ENCODE measurements at regions not wholly inside any gene's neighbourhood (a gene's known extent, or its start where the extent isn't known, plus 50 kb on each side); places are given as distances from the start of the nearest gene placed in this dataset.

- intact Hi-C loops (cut with DNase I; ENCODE audit: low total_unique reads) = no loop called here
- DNase-seq (no peak), ATAC-seq (no peak)
- H3K27me3 ChIP-seq = no peaks in the 10 kb centered on the region
- no peaks in the 10 kb centered on the region for H3K36me3 ChIP-seq
- no peak overlapping the region for H3K27ac ChIP-seq
- H3K4me1 ChIP-seq = peaks cover 0 to 3% of the 10 kb centered on the region in 2 donors
- no peak for TF ChIP-seq POLR2A (IDR thresholded peaks at IDR 0.05)
- no peak for TF ChIP-seq CTCF (IDR thresholded peaks at IDR 0.05 in 4 of 5, conservative IDR thresholded peaks at IDR 0.05 in 1 of 5)
- no peaks in the 10 kb centered on the region for H3K9me3 ChIP-seq
- in situ Hi-C loops (cut with MboI; ENCODE audit: low sequenced_read_pairs in 4 of 4) = no loop called here
- no peak overlapping the region for H3K4me3 ChIP-seq
Measured at GRCh38 chr6:139711804-139712585, 337.5 kb upstream of the CITED2 start.

GRCh38 chr6:139710556-139710955, 336.1 kb upstream of the CITED2 start:
- intact Hi-C loops (cut with DNase I; ENCODE audit: low total_unique reads) = no loop called here
- Histone ChIP-seq H3K27me3 (no peaks in the 10 kb centered on the region), H3K4me3 (no peak overlapping the region), H3K9me3 (no peaks in the 10 kb centered on the region), H3K27ac (no peak overlapping the region), H3K36me3 (no peaks in the 10 kb centered on the region), H3K4me1 (peaks cover 0 to 3% of the 10 kb centered on the region in 2 donors)
- no peak for ATAC-seq
- no peak for TF ChIP-seq CTCF (IDR thresholded peaks at IDR 0.05 in 4 of 5, conservative IDR thresholded peaks at IDR 0.05 in 1 of 5)
- no peak for TF ChIP-seq POLR2A (IDR thresholded peaks at IDR 0.05)
- DNase-seq = no peak
- in situ Hi-C loops (cut with MboI; ENCODE audit: low sequenced_read_pairs in 4 of 4) = no loop called here

GRCh38 chr6:139708337-139709199, 334.1 kb upstream of the CITED2 start:
- no peak for TF ChIP-seq CTCF (IDR thresholded peaks at IDR 0.05 in 4 of 5, conservative IDR thresholded peaks at IDR 0.05 in 1 of 5)
- no peak for TF ChIP-seq POLR2A (IDR thresholded peaks at IDR 0.05)
- Histone ChIP-seq H3K4me1 (peaks cover 0 to 3% of the 10 kb centered on the region in 2 donors), H3K4me3 (no peak overlapping the region), H3K36me3 (no peaks in the 10 kb centered on the region), H3K27ac (no peak overlapping the region), H3K9me3 (no peaks in the 10 kb centered on the region), H3K27me3 (no peaks in the 10 kb centered on the region)
- no peak for DNase-seq
- intact Hi-C loops (cut with DNase I; ENCODE audit: low total_unique reads) (no loop called here), in situ Hi-C loops (cut with MboI; ENCODE audit: low sequenced_read_pairs in 4 of 4) (no loop called here)
- ATAC-seq = no peak

- intact Hi-C loops (cut with DNase I; ENCODE audit: low total_unique reads) = no loop called here
- ATAC-seq (no peak), DNase-seq (no peak)
- no peaks in the 10 kb centered on the region for H3K9me3 ChIP-seq
- no peaks in the 10 kb centered on the region for H3K27me3 ChIP-seq
- no peak for TF ChIP-seq POLR2A (IDR thresholded peaks at IDR 0.05)
- TF ChIP-seq CTCF (IDR thresholded peaks at IDR 0.05 in 4 of 5, conservative IDR thresholded peaks at IDR 0.05 in 1 of 5) = no peak
- no peaks in the 10 kb centered on the region for H3K36me3 ChIP-seq
- H3K4me1 ChIP-seq = peaks cover 0 to 3% of the 10 kb centered on the region in 2 donors
- H3K27ac ChIP-seq = no peak overlapping the region
- H3K4me3 ChIP-seq = no peak overlapping the region
- in situ Hi-C loops (cut with MboI; ENCODE audit: low sequenced_read_pairs in 4 of 4) = no loop called here
Measured at GRCh38 chr6:139706912-139707311, 332.5 kb upstream of the CITED2 start.
